Activated CD8-positive, alpha-beta T cell treated with anti-CD3 and anti-CD28 coated beads, Interleukin-2, amount 10 ng/mL, durations not matched to agents 7 days and 5 days (primary cell): ENCODE measurements at regions not wholly inside any gene's neighbourhood (a gene's known extent, or its start where the extent isn't known, plus 50 kb on each side); places are given as distances from the start of the nearest gene placed in this dataset.

Experiments used
- ATAC-seq: fragments of 150-1000 bp; cut with Tn5 transposase; one replicate; pipeline ENCODE4 v1.10.0; 2021; ENCODE audit warnings: moderate library complexity
- CTCF ChIA-PET: fragments of 350-600 bp; sonication (Branson Sonifier 250); formaldehyde crosslinking; loops from one replicate; lab custom pipeline; 2021; ENCODE audit warnings: antibody characterized with exemption; lab: Charles Lee
- POLR2A ChIA-PET: fragments of 350-600 bp; sonication (Branson Sonifier 250); formaldehyde crosslinking; loops from one replicate; lab custom pipeline; 2021; ENCODE audit warnings: antibody characterized with exemption; lab: Charles Lee
- DNase-seq: peaks from one replicate; pipeline ENCODE4 v3.0.0-alpha.2; 2020
- H3K27ac Mint-ChIP-seq: one replicate; pipeline ENCODE4 v1.8.0; 2021; ENCODE audit warnings: mild to moderate bottlenecking, mixed read lengths
- H3K27me3 Mint-ChIP-seq: one replicate; pipeline ENCODE4 v1.8.0; 2021; ENCODE audit warnings: low read depth, mixed read lengths
- H3K36me3 Mint-ChIP-seq: one replicate; pipeline ENCODE4 v1.8.0; 2021; ENCODE audit warnings: low read depth, mixed read lengths
- H3K4me1 Mint-ChIP-seq: one replicate; pipeline ENCODE4 v1.8.0; 2021; ENCODE audit warnings: low read depth, mixed read lengths
- H3K4me3 Mint-ChIP-seq: one replicate; pipeline ENCODE4 v1.8.0; 2021; ENCODE audit warnings: mild to moderate bottlenecking, mixed read lengths
- H3K9me3 Mint-ChIP-seq: one replicate; pipeline ENCODE4 v1.8.0; 2022; ENCODE audit warnings: mixed read lengths; ENCODE audit not compliant: insufficient read depth

DNA sequence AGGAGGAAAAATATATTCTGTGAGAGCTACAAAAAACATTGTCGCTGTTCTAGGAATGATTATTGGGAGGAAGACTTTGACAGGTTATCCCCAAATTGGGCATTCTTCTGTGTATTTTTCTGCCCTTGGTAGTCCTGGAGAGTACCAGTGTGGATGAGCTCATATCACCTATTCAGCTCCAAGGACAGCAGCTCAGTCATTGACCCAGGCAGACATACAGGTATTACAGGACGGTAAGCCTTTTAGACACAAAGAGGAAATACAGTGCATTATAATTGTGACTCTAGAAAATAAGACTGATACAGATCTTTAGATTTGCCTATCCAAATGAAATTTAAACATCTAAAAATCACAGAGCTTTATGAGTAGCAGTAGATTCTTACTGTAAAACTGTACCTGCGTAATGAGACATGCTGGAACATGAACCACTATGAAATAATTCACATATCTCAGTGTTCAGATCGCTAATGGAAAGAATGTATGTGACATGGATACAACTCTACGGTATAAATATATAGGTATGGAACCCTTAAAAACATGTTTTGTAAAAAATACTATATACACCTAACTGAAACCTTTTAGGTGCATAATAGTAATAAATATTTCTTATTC is 56.0 kb downstream of the PLK2 start:
- Mint-ChIP-seq H3K27me3 (peaks cover 4% of the 10 kb centered on the region), H3K9me3 (no peaks in the 10 kb centered on the region), H3K36me3 (no peaks in the 10 kb centered on the region), H3K4me1 (no peaks in the 10 kb centered on the region), H3K4me3 (no peak overlapping the region), H3K27ac (no peak overlapping the region)
- POLR2A ChIA-PET = no interaction called here
- DNase-seq = no peak
- ATAC-seq = no peak
- CTCF ChIA-PET = interaction anchor here (0.6 to 1.2 kb wide), 2 partner anchors 9 to 19 kb away, joined by 3 read pairs; no protein-coding TSS in a partner anchor

DNA sequence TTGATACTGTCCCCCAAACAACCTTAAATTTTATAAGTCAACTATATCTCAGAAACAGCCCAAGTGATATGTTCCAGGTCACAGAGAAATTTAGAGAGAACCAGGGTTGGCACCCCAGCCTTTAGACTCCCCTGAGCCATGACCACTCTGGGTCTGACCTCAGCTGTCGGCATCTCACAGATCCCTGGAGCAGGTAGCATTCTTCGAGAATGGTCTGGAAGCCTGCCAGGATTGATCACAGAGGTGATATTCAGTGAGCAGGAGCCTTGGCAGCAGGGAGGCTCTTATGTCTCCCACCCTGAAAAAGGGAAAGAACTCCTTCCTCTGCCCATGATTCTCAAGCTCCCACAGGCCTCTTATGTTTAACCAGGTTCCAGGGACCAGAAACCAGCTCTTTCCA is 58.2 kb downstream of the PLK2 start:
- Mint-ChIP-seq H3K4me1 (no peaks in the 10 kb centered on the region), H3K9me3 (no peaks in the 10 kb centered on the region), H3K27ac (no peak overlapping the region), H3K4me3 (no peak overlapping the region), H3K36me3 (no peaks in the 10 kb centered on the region), H3K27me3 (peaks cover 2% of the 10 kb centered on the region)
- ChIA-PET CTCF (no interaction called here), POLR2A (no interaction called here)
- no peak for ATAC-seq
- DNase-seq = no peak

DNA sequence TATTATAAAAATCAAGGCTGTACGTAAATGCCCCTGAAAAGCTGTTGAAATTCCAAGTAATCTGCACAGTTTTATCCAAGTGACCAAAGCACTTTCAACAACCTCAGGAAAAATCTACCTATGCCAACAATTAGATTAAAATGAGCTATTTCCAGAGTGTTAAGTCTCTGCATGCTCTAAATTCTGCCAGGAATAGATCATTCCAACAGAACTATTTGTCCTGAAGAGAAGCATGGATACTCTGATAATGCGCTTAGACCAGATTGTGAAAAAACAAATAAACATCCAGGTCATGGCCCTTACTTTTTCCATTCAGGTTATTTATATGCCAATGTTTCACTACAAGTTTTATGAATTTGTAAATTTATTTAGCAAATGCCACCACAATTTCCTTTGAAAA is 59.1 kb downstream of the PLK2 start:
- no peak overlapping the region for H3K27ac Mint-ChIP-seq
- DNase-seq = no peak
- H3K4me1 Mint-ChIP-seq = no peaks in the 10 kb centered on the region
- ChIA-PET CTCF (no interaction called here), POLR2A (no interaction called here)
- ATAC-seq = no peak
- H3K27me3 Mint-ChIP-seq = peaks cover 2% of the 10 kb centered on the region
- no peak overlapping the region for H3K4me3 Mint-ChIP-seq
- no peaks in the 10 kb centered on the region for H3K36me3 Mint-ChIP-seq
- no peaks in the 10 kb centered on the region for H3K9me3 Mint-ChIP-seq

DNA sequence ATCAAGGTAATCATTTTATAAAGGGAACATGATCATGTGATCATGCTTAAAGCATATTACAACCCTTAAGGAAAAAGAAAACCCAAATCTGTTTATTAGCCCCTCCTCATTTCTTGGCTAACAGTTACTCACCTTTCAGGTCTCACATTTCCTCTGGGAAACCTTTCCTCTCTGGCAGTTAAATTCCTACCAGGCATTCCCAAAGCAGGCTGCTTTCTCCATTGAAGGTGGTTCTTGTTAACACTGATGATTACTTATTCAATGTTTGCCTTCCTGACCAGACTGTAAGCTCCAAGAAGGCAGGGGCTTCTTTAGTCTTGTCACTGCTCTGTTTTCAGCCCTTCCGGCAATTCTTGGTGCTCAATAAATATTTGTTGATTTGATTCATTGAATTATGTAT is 59.9 kb downstream of the PLK2 start:
- ATAC-seq = no peak
- Mint-ChIP-seq H3K4me1 (no peaks in the 10 kb centered on the region), H3K9me3 (no peaks in the 10 kb centered on the region), H3K36me3 (no peaks in the 10 kb centered on the region), H3K27ac (no peak overlapping the region), H3K27me3 (peaks cover 2% of the 10 kb centered on the region), H3K4me3 (no peak overlapping the region)
- DNase-seq = no peak
- ChIA-PET CTCF (no interaction called here), POLR2A (no interaction called here)

DNA sequence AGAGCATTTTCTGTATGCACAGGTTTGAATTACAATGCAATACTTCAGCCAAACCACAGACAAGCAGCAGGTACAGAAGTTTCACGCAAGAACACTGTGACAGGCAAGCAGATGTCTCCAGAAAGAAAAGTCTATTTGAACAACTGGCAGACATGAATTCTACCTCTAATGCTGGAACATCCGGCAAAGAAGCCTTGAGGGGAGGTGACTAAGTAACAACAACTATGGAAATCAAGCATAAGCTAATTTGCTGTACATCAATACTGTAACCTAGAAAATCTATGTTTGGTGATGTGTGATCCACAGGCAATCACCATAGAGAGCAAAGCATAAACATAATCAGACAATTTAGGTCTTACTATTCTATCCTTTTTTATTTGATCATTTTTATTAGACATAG is 65.5 kb downstream of the PLK2 start:
- Mint-ChIP-seq H3K4me3 (no peak overlapping the region), H3K27ac (no peak overlapping the region), H3K9me3 (no peaks in the 10 kb centered on the region), H3K27me3 (peaks cover 4% of the 10 kb centered on the region), H3K4me1 (no peaks in the 10 kb centered on the region), H3K36me3 (no peaks in the 10 kb centered on the region)
- ChIA-PET POLR2A (no interaction called here), CTCF (interaction anchor here (0.6 kb wide), 1 partner anchor 10 kb away, joined by 3 read pairs; no protein-coding TSS in a partner anchor)
- ATAC-seq (no peak), DNase-seq (no peak)

DNA sequence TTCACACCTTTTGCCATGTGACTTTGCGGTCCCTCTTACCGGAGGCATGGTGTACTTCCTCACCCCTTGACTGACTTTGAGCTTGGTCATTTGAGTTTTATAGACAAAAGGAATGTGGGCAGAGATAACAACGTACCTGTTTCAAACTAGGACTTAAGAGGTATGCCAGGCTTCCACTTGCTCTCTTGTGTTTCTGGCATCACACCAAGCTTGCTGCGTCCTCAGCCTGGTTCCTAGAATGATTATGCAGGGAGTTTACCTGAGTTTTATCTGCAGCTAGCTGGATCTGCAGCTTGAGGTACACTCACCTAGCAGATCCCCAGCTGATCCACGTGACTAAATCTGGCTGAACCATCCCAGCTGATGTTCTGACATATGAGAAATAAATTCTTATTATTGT is 66.2 kb downstream of the PLK2 start:
- no peak overlapping the region for H3K4me3 Mint-ChIP-seq
- no peaks in the 10 kb centered on the region for H3K36me3 Mint-ChIP-seq
- no peaks in the 10 kb centered on the region for H3K9me3 Mint-ChIP-seq
- H3K27ac Mint-ChIP-seq = no peak overlapping the region
- H3K27me3 Mint-ChIP-seq = peaks cover 4% of the 10 kb centered on the region
- H3K4me1 Mint-ChIP-seq = no peaks in the 10 kb centered on the region
- POLR2A ChIA-PET = no interaction called here
- no peak for DNase-seq
- ATAC-seq = no peak
- CTCF ChIA-PET = no interaction called here

DNA sequence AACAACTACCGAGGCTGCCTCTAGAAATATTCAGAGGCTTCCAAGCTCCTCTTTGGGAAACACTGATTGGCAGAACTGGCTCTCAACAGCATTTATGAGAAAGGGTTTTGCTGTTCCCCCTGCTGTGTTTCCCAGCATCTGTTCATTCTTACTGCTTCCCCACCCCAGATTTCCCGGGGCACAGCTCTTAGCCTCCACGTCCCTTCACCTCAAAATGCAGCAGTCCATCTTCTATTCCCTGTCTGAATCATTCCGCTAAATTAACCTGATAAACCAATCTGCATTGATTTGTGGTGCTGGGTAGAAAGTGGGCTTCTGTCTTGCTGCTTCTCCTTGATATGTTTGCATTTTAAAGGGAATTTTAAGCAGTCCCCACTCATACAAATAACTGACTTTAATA is 67.4 kb downstream of the PLK2 start:
- Mint-ChIP-seq H3K9me3 (no peaks in the 10 kb centered on the region), H3K4me3 (no peak overlapping the region), H3K27me3 (peaks cover 4% of the 10 kb centered on the region), H3K27ac (no peak overlapping the region), H3K36me3 (no peaks in the 10 kb centered on the region), H3K4me1 (no peaks in the 10 kb centered on the region)
- DNase-seq = no peak
- CTCF ChIA-PET = interaction anchor here (1.6 kb wide), 1 partner anchor 46 kb away, joined by 3 read pairs; no protein-coding TSS in a partner anchor
- ATAC-seq = no peak
- POLR2A ChIA-PET = no interaction called here

DNA sequence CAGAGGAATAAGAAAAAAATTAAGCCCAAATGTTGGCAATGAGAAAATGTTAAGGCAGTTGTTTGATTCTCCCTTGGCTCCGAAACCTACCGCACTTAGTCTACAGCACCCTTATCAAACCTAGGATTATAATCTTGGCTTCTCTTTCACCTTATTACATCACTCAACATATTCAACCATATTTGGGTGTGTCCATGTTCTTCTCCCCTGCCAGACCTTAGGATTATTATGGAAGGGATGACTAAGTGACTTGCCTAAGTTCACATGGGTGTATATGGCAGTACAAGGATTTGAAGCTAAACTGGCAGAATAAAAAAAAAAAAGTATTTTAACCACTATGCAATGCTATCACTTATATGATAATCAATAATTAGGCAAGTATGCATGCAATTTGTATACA is 76.4 kb downstream of the PLK2 start:
- peaks cover 11% of the 10 kb centered on the region for H3K9me3 Mint-ChIP-seq
- H3K4me1 Mint-ChIP-seq = no peaks in the 10 kb centered on the region
- peaks cover 3% of the 10 kb centered on the region for H3K36me3 Mint-ChIP-seq
- ATAC-seq (no peak), DNase-seq (no peak)
- POLR2A ChIA-PET = no interaction called here
- no peak overlapping the region for H3K4me3 Mint-ChIP-seq
- no peak overlapping the region for H3K27ac Mint-ChIP-seq
- H3K27me3 Mint-ChIP-seq = no peaks in the 10 kb centered on the region
- CTCF ChIA-PET = no interaction called here

DNA sequence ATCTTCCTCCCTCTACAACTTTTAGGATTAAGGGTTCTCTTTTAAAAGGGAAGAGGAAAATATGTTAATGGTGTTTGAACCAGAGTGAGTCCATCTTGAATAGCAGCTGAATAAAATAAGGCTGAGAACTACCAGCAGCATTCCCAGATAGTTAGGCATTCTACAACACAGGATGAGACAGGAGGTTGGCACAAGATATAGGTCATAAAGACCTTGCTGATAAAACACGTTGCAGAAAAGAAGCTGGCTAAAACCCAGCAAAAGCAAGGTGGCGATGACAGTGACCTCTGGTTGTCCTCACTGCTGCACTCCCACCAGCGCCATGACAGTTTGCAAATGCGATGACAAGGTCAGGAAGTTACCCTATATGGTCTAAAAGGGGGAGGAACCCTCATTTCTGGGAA is 77.8 kb downstream of the PLK2 start:
- DNase-seq (no peak), ATAC-seq (no peak)
- H3K36me3 Mint-ChIP-seq = peaks cover 3% of the 10 kb centered on the region
- ChIA-PET CTCF (no interaction called here), POLR2A (no interaction called here)
- H3K9me3 Mint-ChIP-seq = peaks cover 11% of the 10 kb centered on the region
- no peak overlapping the region for H3K4me3 Mint-ChIP-seq
- no peaks in the 10 kb centered on the region for H3K4me1 Mint-ChIP-seq
- no peak overlapping the region for H3K27ac Mint-ChIP-seq
- no peaks in the 10 kb centered on the region for H3K27me3 Mint-ChIP-seq

DNA sequence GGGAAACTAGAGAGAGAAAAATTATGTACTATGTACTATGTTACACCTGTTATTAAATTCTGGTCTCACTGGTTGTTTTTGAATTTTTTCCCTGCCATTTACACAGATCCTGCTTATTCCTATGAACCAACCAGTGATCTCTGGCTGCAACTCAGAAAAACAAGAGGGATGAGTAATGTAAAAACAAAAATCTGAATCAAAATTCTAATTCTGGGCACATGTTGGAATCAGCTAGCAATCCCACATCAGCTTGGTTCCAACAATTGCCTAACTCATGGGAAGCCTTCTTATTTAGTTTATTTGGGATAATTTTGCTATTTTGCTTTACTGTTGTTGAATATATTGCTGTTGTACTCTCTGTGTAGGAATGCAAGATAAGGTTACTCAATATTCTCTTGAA is 78.3 kb downstream of the PLK2 start:
- H3K9me3 Mint-ChIP-seq = peaks cover 11% of the 10 kb centered on the region
- DNase-seq (no peak), ATAC-seq (no peak)
- no peaks in the 10 kb centered on the region for H3K4me1 Mint-ChIP-seq
- ChIA-PET CTCF (no interaction called here), POLR2A (no interaction called here)
- H3K27me3 Mint-ChIP-seq = no peaks in the 10 kb centered on the region
- H3K4me3 Mint-ChIP-seq = no peak overlapping the region
- H3K27ac Mint-ChIP-seq = no peak overlapping the region
- H3K36me3 Mint-ChIP-seq = peaks cover 3% of the 10 kb centered on the region

DNA sequence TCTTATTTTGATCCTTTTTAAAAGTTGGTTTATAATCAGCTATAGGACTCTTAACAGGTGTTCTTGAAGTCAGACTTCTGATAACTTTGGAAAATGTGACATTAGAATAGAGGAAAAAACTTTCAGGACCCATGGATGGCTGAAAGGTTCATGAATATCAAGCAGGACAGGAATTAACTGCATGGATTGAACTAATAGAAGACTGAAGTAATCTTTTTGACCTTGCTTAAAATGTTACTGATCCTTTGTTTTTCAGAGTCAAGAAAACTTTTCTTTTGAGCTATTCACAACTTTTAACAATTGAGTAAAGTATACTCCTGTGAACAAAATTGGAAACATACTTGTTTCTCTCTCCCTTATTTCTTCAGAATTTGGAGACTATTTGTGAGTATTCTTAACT is 79.2 kb downstream of the PLK2 start:
- POLR2A ChIA-PET = no interaction called here
- Mint-ChIP-seq H3K4me1 (no peaks in the 10 kb centered on the region), H3K9me3 (peaks cover 11% of the 10 kb centered on the region), H3K27ac (no peak overlapping the region), H3K4me3 (no peak overlapping the region), H3K27me3 (no peaks in the 10 kb centered on the region), H3K36me3 (peaks cover 3% of the 10 kb centered on the region)
- ATAC-seq (no peak), DNase-seq (no peak)
- CTCF ChIA-PET = no interaction called here

DNA sequence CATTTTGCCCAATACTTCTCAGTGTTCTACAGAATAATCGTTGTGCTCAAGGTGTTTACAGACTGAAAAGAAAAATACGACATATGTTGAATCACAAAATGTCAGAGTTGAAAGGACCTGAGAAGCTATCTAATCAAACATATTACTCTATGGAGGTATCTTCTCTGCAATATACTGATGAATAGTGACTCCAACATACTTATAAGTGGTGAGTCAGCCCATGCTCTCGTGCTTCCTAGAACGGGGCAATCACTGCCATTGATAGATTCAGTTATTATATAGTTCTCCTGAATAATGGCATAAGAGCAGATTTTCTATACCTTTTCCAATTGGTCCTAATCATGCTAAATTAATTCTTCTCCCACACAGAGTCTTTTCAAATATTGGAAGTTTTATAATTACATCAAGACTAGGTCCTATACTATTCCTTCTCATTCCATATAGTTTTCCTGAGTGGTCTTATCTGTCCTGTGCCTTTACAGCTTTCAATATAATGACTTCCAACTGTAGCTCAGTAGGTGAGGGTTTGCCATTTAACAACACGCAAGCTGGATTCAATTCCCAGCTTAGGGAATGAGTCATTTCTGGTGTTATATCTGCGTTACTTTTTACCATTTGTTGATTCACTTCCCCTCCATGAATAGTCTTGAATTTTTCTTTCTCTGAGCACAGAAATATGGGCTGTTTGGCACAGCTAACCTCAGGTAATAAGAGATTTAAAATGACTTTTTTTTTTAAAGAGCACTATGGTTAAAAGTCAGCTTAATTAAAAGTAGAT is 81.1 kb downstream of the PLK2 start:
- H3K4me1 Mint-ChIP-seq = no peaks in the 10 kb centered on the region
- H3K27ac Mint-ChIP-seq = no peak overlapping the region
- peaks cover 3% of the 10 kb centered on the region for H3K36me3 Mint-ChIP-seq
- H3K9me3 Mint-ChIP-seq = peaks cover 11% of the 10 kb centered on the region
- no peak for DNase-seq
- no peak overlapping the region for H3K4me3 Mint-ChIP-seq
- no peaks in the 10 kb centered on the region for H3K27me3 Mint-ChIP-seq
- ATAC-seq = no peak
- ChIA-PET CTCF (no interaction called here), POLR2A (no interaction called here)
